Mesenchymal stem cell (in vitro differentiated cells and primary cell): ENCODE measurements at regions not wholly inside any gene's neighbourhood (a gene's known extent, or its start where the extent isn't known, plus 50 kb on each side); places are given as distances from the start of the nearest gene placed in this dataset.

Experiments used
- DNase-seq: peaks from one replicate; pipeline ENCODE4 v3.0.0-alpha.2; 2013
- H2AFZ ChIP-seq: one replicate; pipeline ENCODE4 v1.6.1; 2013; ENCODE audit warnings: low read depth, mild to moderate bottlenecking, control low read depth, inconsistent platforms, low read length, moderate library complexity
- H2AK5ac ChIP-seq: 2 replicates; pipeline ENCODE4 v1.6.1; 2013; ENCODE audit warnings: low read length, moderate library complexity, mild to moderate bottlenecking, inconsistent platforms; ENCODE audit not compliant: severe bottlenecking
- H2BK120ac ChIP-seq: one replicate; pipeline ENCODE4 v1.6.1; 2013; ENCODE audit warnings: low read depth, mild to moderate bottlenecking, inconsistent platforms, low read length, moderate library complexity
- H2BK12ac ChIP-seq, 2 experiments: one replicate each; pipeline ENCODE4 v1.6.1; 2013; ENCODE audit warnings: inconsistent platforms in 2 of 2, low read length in 2 of 2, mild to moderate bottlenecking in 2 of 2, moderate library complexity in 2 of 2, control low read depth in 1 of 2
- H2BK15ac ChIP-seq: one replicate; pipeline ENCODE4 v1.6.1; 2013; ENCODE audit warnings: mild to moderate bottlenecking, low read depth, inconsistent platforms; ENCODE audit not compliant: poor library complexity, severe bottlenecking
- H2BK5ac ChIP-seq: 2 replicates; pipeline ENCODE4 v1.6.1; 2013; ENCODE audit warnings: low read depth, mild to moderate bottlenecking, low read length, control low read depth, inconsistent platforms; ENCODE audit not compliant: poor library complexity, severe bottlenecking
- H3K14ac ChIP-seq, 2 experiments: one replicate each; pipeline ENCODE4 v1.6.1; 2013; ENCODE audit warnings: inconsistent platforms in 2 of 2, low read length in 2 of 2, control low read depth in 1 of 2, mild to moderate bottlenecking in 1 of 2, moderate library complexity in 1 of 2
- H3K18ac ChIP-seq, 2 experiments: one replicate each; pipeline ENCODE4 v1.6.1; 2013; ENCODE audit warnings: inconsistent platforms in 2 of 2, low read length in 2 of 2, control low read depth in 1 of 2, low read depth in 1 of 2, mild to moderate bottlenecking in 1 of 2
- H3K23ac ChIP-seq, 2 experiments: one replicate each; pipeline ENCODE4 v1.6.1; 2013; ENCODE audit warnings: inconsistent platforms in 2 of 2, low read length in 2 of 2, mild to moderate bottlenecking in 2 of 2, moderate library complexity in 2 of 2, control low read depth in 1 of 2
- H3K27ac ChIP-seq: 2 replicates; pipeline ENCODE4 v1.5.1; 2013; ENCODE audit warnings: mild to moderate bottlenecking, moderate library complexity, low read length, control low read depth, inconsistent platforms; ENCODE audit not compliant: poor library complexity, severe bottlenecking
- H3K27me3 ChIP-seq, 2 experiments: 2 replicates each; pipeline versions ENCODE4 v1.6.1 to v1.7.0; 2013; ENCODE audit warnings: low read length in 2 of 2, mild to moderate bottlenecking in 2 of 2, moderate library complexity in 2 of 2, control low read depth in 1 of 2, inconsistent platforms in 1 of 2; ENCODE audit not compliant: control insufficient read depth in 1 of 2, insufficient read depth in 1 of 2
- H3K36me3 ChIP-seq, 2 experiments: 2 replicates each; pipeline versions ENCODE4 v1.6.1 to v1.7.0; 2013; ENCODE audit warnings: low read length in 2 of 2, control low read depth in 1 of 2, inconsistent platforms in 1 of 2, low read depth in 1 of 2, mild to moderate bottlenecking in 1 of 2; ENCODE audit not compliant: insufficient read depth in 2 of 2, control insufficient read depth in 1 of 2
- H3K4ac ChIP-seq, 2 experiments: one replicate each; pipeline ENCODE4 v1.6.1; 2013; ENCODE audit warnings: inconsistent platforms in 2 of 2, low read length in 2 of 2, mild to moderate bottlenecking in 2 of 2, moderate library complexity in 2 of 2, control low read depth in 1 of 2, low read depth in 1 of 2
- H3K4me1 ChIP-seq: 2 replicates; pipeline ENCODE4 v1.6.1; 2013; ENCODE audit warnings: low read depth, low read length, control low read depth; ENCODE audit not compliant: control insufficient read depth, insufficient read depth
- H3K4me2 ChIP-seq: 2 replicates; pipeline ENCODE4 v1.6.1; 2013; ENCODE audit warnings: low read length, mild to moderate bottlenecking, inconsistent platforms; ENCODE audit not compliant: poor library complexity, severe bottlenecking
- H3K4me3 ChIP-seq, 2 experiments: 2 replicates each; pipeline versions ENCODE4 v1.5.1 to v1.7.0; 2013; ENCODE audit warnings: low read length in 2 of 2, mild to moderate bottlenecking in 2 of 2, control low read depth in 1 of 2, low read depth in 1 of 2; ENCODE audit not compliant: insufficient read depth in 1 of 2
- H3K79me1 ChIP-seq: replicated peaks from 2 replicates; pipeline ENCODE4 v1.6.1; 2013; ENCODE audit warnings: mild to moderate bottlenecking, control low read depth, low read length, inconsistent platforms; ENCODE audit not compliant: poor library complexity, severe bottlenecking
- H3K9ac ChIP-seq: 2 replicates; pipeline ENCODE4 v1.7.0; 2013; ENCODE audit warnings: mild to moderate bottlenecking, low read length, moderate library complexity
- H3K9me3 ChIP-seq: 2 replicates; pipeline ENCODE4 v1.7.0; 2013; ENCODE audit warnings: mild to moderate bottlenecking, low read length; ENCODE audit not compliant: control insufficient read depth
- H4K8ac ChIP-seq: one replicate; pipeline ENCODE4 v1.6.1; 2013; ENCODE audit warnings: inconsistent platforms, mild to moderate bottlenecking, low read length, moderate library complexity
- H4K91ac ChIP-seq: one replicate; pipeline ENCODE4 v1.6.1; 2013; ENCODE audit warnings: mild to moderate bottlenecking, low read length, inconsistent platforms
- WGBS: methylation state at CpG from one replicate; pipeline ENCODE4 v1.1.7; 2013; ENCODE audit warnings: mixed read lengths; 5-methylcytosine and 5-hydroxymethylcytosine counted together

GRCh38 chr5:62982348-62982747, 403.7 kb downstream of the LRRC70 start:
- no peaks in the 10 kb centered on the region for H3K27me3 ChIP-seq
- no peak for DNase-seq
- no peak overlapping the region for H3K27ac ChIP-seq
- H3K9me3 ChIP-seq: peaks cover 15% of the 10 kb centered on the region
- H3K14ac ChIP-seq: no peak overlapping the region
- no peak overlapping the region for H4K8ac ChIP-seq
- H2BK120ac ChIP-seq: no peak overlapping the region
- no peak overlapping the region for H3K4me3 ChIP-seq
- H2BK5ac ChIP-seq: no peak overlapping the region
- no peak overlapping the region for H3K18ac ChIP-seq
- no peak overlapping the region for H2AK5ac ChIP-seq
- H3K4me2 ChIP-seq: no peak overlapping the region
- H3K4ac ChIP-seq: no peak overlapping the region
- WGBS: 21% methylated on average over 3 of the region's 3 CpGs
- H2BK15ac ChIP-seq: no peak overlapping the region
- H3K23ac ChIP-seq: no peak overlapping the region
- H3K9ac ChIP-seq: no peak overlapping the region
- no peak overlapping the region for H4K91ac ChIP-seq
- no peaks in the 10 kb centered on the region for H3K36me3 ChIP-seq
- no peak overlapping the region for H2AFZ ChIP-seq
- H3K4me1 ChIP-seq: peaks cover 2% of the 10 kb centered on the region
- H3K79me1 ChIP-seq: no peaks in the 10 kb centered on the region
- H2BK12ac ChIP-seq: no peak overlapping the region

GRCh38 chr5:62980884-62981283, 402.3 kb downstream of the LRRC70 start:
- H3K14ac ChIP-seq: no peak overlapping the region
- no peak overlapping the region for H2BK5ac ChIP-seq
- whole genome bisulfite sequencing: no CpG with 5 or more reads among the region's 1 CpG

GRCh38 chr5:62979472-62979871, 400.9 kb downstream of the LRRC70 start:
- Histone ChIP-seq H2BK120ac (no peak overlapping the region), H3K79me1 (no peaks in the 10 kb centered on the region), H3K4me3 (no peak overlapping the region), H3K4me2 (no peak overlapping the region), H2BK15ac (no peak overlapping the region), H3K36me3 (no peaks in the 10 kb centered on the region), H2AK5ac (no peak overlapping the region), H3K27me3 (no peaks in the 10 kb centered on the region), H4K8ac (no peak overlapping the region), H3K14ac (no peak overlapping the region), H3K9ac (no peak overlapping the region), H2BK5ac (no peak overlapping the region), H2BK12ac (no peak overlapping the region), H3K4ac (no peak overlapping the region), H3K18ac (no peak overlapping the region), H3K27ac (no peak overlapping the region), H4K91ac (no peak overlapping the region), H3K4me1 (peaks cover 2% of the 10 kb centered on the region), H3K9me3 (peaks cover 5% of the 10 kb centered on the region), H2AFZ (no peak overlapping the region), H3K23ac (no peak overlapping the region)
- WGBS: 82% methylated on average over 5 of the region's 5 CpGs
- no peak for DNase-seq

More at GRCh38 chr5:62980884-62981283, 402.3 kb downstream of the LRRC70 start:
- Histone ChIP-seq H3K27me3 (no peaks in the 10 kb centered on the region), H3K9me3 (peaks cover 9% of the 10 kb centered on the region), H2BK120ac (no peak overlapping the region), H3K79me1 (no peaks in the 10 kb centered on the region), H4K8ac (no peak overlapping the region), H2BK15ac (no peak overlapping the region), H3K9ac (no peak overlapping the region), H3K4me1 (peaks cover 2% of the 10 kb centered on the region), H3K4ac (no peak overlapping the region), H2AFZ (no peak overlapping the region), H2AK5ac (no peak overlapping the region), H3K27ac (no peak overlapping the region), H4K91ac (no peak overlapping the region), H3K23ac (no peak overlapping the region), H3K36me3 (no peaks in the 10 kb centered on the region), H3K18ac (no peak overlapping the region), H2BK12ac (no peak overlapping the region), H3K4me3 (no peak overlapping the region), H3K4me2 (no peak overlapping the region)
- DNase-seq: no peak

GRCh38 chr5:62977661-62978060, 399.0 kb downstream of the LRRC70 start:
- Histone ChIP-seq H2BK15ac (no peak overlapping the region), H3K79me1 (no peaks in the 10 kb centered on the region), H3K27me3 (no peaks in the 10 kb centered on the region), H3K9me3 (peaks cover 5% of the 10 kb centered on the region), H2BK120ac (no peak overlapping the region), H2BK12ac (no peak overlapping the region), H3K4me2 (no peak overlapping the region), H3K4ac (no peak overlapping the region), H2BK5ac (no peak overlapping the region), H4K91ac (no peak overlapping the region), H2AFZ (no peak overlapping the region), H3K9ac (no peak overlapping the region), H3K27ac (no peak overlapping the region), H2AK5ac (no peak overlapping the region), H3K23ac (no peak overlapping the region), H3K4me1 (peaks cover 2% of the 10 kb centered on the region), H4K8ac (no peak overlapping the region), H3K36me3 (no peaks in the 10 kb centered on the region), H3K4me3 (no peak overlapping the region), H3K14ac (no peak overlapping the region), H3K18ac (no peak overlapping the region)
- 34% methylated on average over 2 of the region's 4 CpGs for WGBS
- DNase-seq: no peak
